HepG2 (cell line): ENCODE measurements at regions not wholly inside any gene's neighbourhood (a gene's known extent, or its start where the extent isn't known, plus 50 kb on each side); places are given as distances from the start of the nearest gene placed in this dataset.

Experiments used
- TP53 ChIP-seq: sonication (generic); formaldehyde crosslinking; conservative IDR thresholded peaks from 2 replicates; pipeline ENCODE4 v1.4.0; 2020; ENCODE audit warnings: missing genetic modification reagents
- XRCC5 ChIP-seq: fragments of 200-400 bp; formaldehyde crosslinking; optimal IDR thresholded peaks from 2 replicates; pipeline ENCODE3; 2017; ENCODE audit warnings: mild to moderate bottlenecking, low read length
- ZNF331 ChIP-seq: sonication (generic); formaldehyde crosslinking; IDR thresholded peaks from 2 replicates; pipeline ENCODE4 v1.4.0; 2020; ENCODE audit warnings: missing genetic modification reagents
- TF ChIP-seq, protein P1 (sequence below): sonication (generic); formaldehyde crosslinking; IDR thresholded peaks from 2 replicates; pipeline ENCODE4 v1.4.0; 2020; ENCODE audit warnings: mild to moderate bottlenecking, missing genetic modification reagents

DNA sequence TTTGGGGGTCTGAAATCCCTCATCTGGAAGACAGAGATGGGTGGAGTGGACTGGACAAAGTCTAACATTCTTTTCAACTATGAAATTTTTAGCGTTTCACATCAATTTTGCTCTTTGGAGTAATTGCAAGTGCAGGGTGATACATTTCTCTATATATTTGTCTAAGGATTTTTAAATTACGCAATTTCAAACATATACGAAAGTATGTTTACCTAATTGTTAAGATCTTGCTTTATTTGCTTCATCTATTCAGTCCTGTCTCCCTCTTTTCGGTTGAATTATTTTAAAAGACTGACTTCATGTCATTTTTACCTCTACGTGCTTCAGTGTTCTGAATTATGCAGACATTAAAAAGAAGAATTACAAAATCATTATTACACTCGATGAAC, 101.9 kb upstream of the CREB5 start:
- no peak for TF ChIP-seq ZNF331
- no peak for TF ChIP-seq TP53 (CRISPR knock-in tag)
- TF ChIP-seq, protein P1, sequence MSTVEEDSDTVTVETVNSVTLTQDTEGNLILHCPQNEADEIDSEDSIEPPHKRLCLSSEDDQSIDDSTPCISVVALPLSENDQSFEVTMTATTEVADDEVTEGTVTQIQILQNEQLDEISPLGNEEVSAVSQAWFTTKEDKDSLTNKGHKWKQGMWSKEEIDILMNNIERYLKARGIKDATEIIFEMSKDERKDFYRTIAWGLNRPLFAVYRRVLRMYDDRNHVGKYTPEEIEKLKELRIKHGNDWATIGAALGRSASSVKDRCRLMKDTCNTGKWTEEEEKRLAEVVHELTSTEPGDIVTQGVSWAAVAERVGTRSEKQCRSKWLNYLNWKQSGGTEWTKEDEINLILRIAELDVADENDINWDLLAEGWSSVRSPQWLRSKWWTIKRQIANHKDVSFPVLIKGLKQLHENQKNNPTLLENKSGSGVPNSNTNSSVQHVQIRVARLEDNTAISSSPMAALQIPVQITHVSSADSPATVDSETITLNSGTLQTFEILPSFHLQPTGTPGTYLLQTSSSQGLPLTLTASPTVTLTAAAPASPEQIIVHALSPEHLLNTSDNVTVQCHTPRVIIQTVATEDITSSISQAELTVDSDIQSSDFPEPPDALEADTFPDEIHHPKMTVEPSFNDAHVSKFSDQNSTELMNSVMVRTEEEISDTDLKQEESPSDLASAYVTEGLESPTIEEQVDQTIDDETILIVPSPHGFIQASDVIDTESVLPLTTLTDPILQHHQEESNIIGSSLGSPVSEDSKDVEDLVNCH = no peak
- TF ChIP-seq XRCC5 = no peak
